K562 (cell line): ENCODE measurements at regions not wholly inside any gene's neighbourhood (a gene's known extent, or its start where the extent isn't known, plus 50 kb on each side); places are given as distances from the start of the nearest gene placed in this dataset.

Experiments
- ATAC-seq: fragments of 200-7000 bp; cut with Tn5 transposase; 3 replicates; pipeline ENCODE4 v1.9.1; 2020; ENCODE audit warnings: moderate library complexity
- BruUV-seq: library from RNA; stranded (reverse); fragments of 400-500 nt; replicated peaks from 2 replicates; lab custom pipeline; 2021; lab: Mats Ljungman, UMichigan
- CTCF ChIA-PET: fragments of 300-600 bp; formaldehyde crosslinking; extraction: SDS; loops from one replicate; lab custom pipeline; 2021; ENCODE audit warnings: low intra/inter-chr PET ratio; lab: Yijun Ruan, JAX
- POLR2A ChIA-PET: fragments of 300-600, 350-650 bp; sonication (Branson Sonifier 250); formaldehyde crosslinking; extraction: SDS; loops from one replicate; lab custom pipeline; 2021; ENCODE audit warnings: antibody characterized with exemption, inconsistent platforms; lab: Yijun Ruan, JAX
- DNase-seq, 4 experiments: peaks; one replicate each; pipeline versions ENCODE4 v3.0.0 to v3.0.0-alpha.2; 2011 to 2018; ENCODE audit warnings: low spot score in 3 of 4, mixed read lengths in 3 of 4; ENCODE audit errors: extremely low read depth in 1 of 4
- FAIRE-seq: peaks from 2 replicates; lab custom pipeline; 2011; peaks lifted over from hg19 to GRCh38; lab: Jason Lieb, UNC
- H2AFZ ChIP-seq: 2 replicates; pipeline ENCODE4 v1.6.0; 2011; ENCODE audit warnings: low read depth, low read length, control low read depth, inconsistent platforms
- H3K27ac ChIP-seq: fragments of 200-600 bp; 3 replicates; pipeline ENCODE4 v1.8.0; 2011; ENCODE audit warnings: low read depth, mild to moderate bottlenecking, control low read depth, inconsistent platforms, low read length, moderate library complexity, mixed read lengths; ENCODE audit errors: extremely low read depth
- H3K27me3 ChIP-seq, 2 experiments: fragments of 300-600 bp in 1 of 2; 2 replicates in 1 of 2; 3 replicates in 1 of 2; pipeline versions ENCODE4 v1.6.0 to v1.8.0; 2011; ENCODE audit warnings: inconsistent platforms in 2 of 2, low read length in 2 of 2, mild to moderate bottlenecking in 1 of 2, mixed read lengths in 1 of 2, moderate library complexity in 1 of 2; ENCODE audit not compliant: control insufficient read depth in 2 of 2, insufficient read depth in 2 of 2
- H3K36me3 ChIP-seq: fragments of 300-600 bp; 3 replicates; pipeline ENCODE4 v1.8.0; 2011; ENCODE audit warnings: mild to moderate bottlenecking, low read length, inconsistent platforms; ENCODE audit not compliant: control insufficient read depth, insufficient read depth
- H3K4me1 ChIP-seq, 2 experiments: fragments of 200-600 bp in 1 of 2; replicated peaks in 1 of 2; 2 replicates in 1 of 2; 3 replicates in 1 of 2; pipeline versions ENCODE4 v1.5.1 to v1.8.0; 2011; ENCODE audit warnings: inconsistent platforms in 2 of 2, low read length in 2 of 2, mild to moderate bottlenecking in 1 of 2, mixed read lengths in 1 of 2, moderate library complexity in 1 of 2; ENCODE audit not compliant: control insufficient read depth in 2 of 2, insufficient read depth in 2 of 2
- H3K4me2 ChIP-seq: 2 replicates; pipeline ENCODE4 v1.6.1; 2011; ENCODE audit warnings: low read length, control low read depth, inconsistent platforms, mixed read lengths; ENCODE audit not compliant: insufficient read depth
- H3K4me3 ChIP-seq: fragments of 200-600 bp; sonication (generic), shearing (Covaris generic); 2 replicates; pipeline ENCODE4 v1.5.1; 2016; ENCODE audit warnings: control low read depth, inconsistent platforms
- H3K79me2 ChIP-seq: fragments of 200-600 bp; 3 replicates; pipeline ENCODE4 v1.8.0; 2011; ENCODE audit warnings: low read length, inconsistent platforms; ENCODE audit not compliant: control insufficient read depth, insufficient read depth
- H3K9ac ChIP-seq, 2 experiments: 2 replicates each; pipeline versions ENCODE4 v1.6.0 to v1.6.1; 2011; ENCODE audit warnings: low read depth in 2 of 2, low read length in 2 of 2, control low read depth in 1 of 2, inconsistent platforms in 1 of 2, mild to moderate bottlenecking in 1 of 2, mixed read lengths in 1 of 2; ENCODE audit not compliant: insufficient read depth in 1 of 2
- H3K9me1 ChIP-seq: one replicate; pipeline ENCODE4 v1.6.0; 2011; ENCODE audit warnings: inconsistent platforms, mild to moderate bottlenecking, low read length, moderate library complexity; ENCODE audit not compliant: control insufficient read depth, insufficient read depth
- H3K9me3 ChIP-seq: replicated peaks from 2 replicates; pipeline ENCODE4 v1.5.1; 2011; ENCODE audit warnings: low read depth, low read length, inconsistent platforms; ENCODE audit not compliant: control insufficient read depth, insufficient read depth
- H4K20me1 ChIP-seq: replicated peaks from 2 replicates; pipeline ENCODE4 v1.6.1; 2011; ENCODE audit warnings: low read length, inconsistent platforms, mixed read lengths; ENCODE audit not compliant: control insufficient read depth, insufficient read depth
- ESRRA ChIP-seq: fragments of 450-650 bp; IDR thresholded peaks from 2 replicates; pipeline ENCODE4 v1.6.1; 2014; ENCODE audit warnings: low read depth, mild to moderate bottlenecking, moderate library complexity, borderline replicate concordance
- FOXK2 ChIP-seq, 2 experiments: fragments of 450-650 bp; IDR thresholded peaks in 1 of 2; conservative IDR thresholded peaks in 1 of 2; 2 replicates each; pipeline ENCODE4 v1.6.1; 2016; ENCODE audit warnings: low read depth in 2 of 2, mild to moderate bottlenecking in 1 of 2
- MEF2A ChIP-seq: IDR thresholded peaks from 2 replicates; pipeline ENCODE4 v1.6.1; 2011; ENCODE audit warnings: low read depth, mild to moderate bottlenecking, low read length, moderate library complexity; ENCODE audit not compliant: control insufficient read depth
- PCBP2 ChIP-seq: fragments of 200-400 bp; formaldehyde crosslinking; IDR thresholded peaks from 2 replicates; pipeline ENCODE4 v1.6.1; 2018; ENCODE audit warnings: low read length, low read depth, mild to moderate bottlenecking, moderate library complexity; ENCODE audit not compliant: poor library complexity, severe bottlenecking
- PHTF2 ChIP-seq: fragments of 250-450 bp; sonication (Bioruptor Pico); IDR thresholded peaks from 2 replicates; pipeline ENCODE4 v1.5.0; 2021; ENCODE audit warnings: mild to moderate bottlenecking
- PRPF4 ChIP-seq: fragments of 200-400 bp; formaldehyde crosslinking; IDR thresholded peaks from one replicate; pipeline ENCODE4 v1.6.1; 2017; ENCODE audit warnings: low read length, low read depth, mild to moderate bottlenecking; ENCODE audit not compliant: insufficient read depth, poor library complexity, severe bottlenecking
- RHOXF2B ChIP-seq: fragments of 250-450 bp; sonication (Bioruptor Pico); conservative IDR thresholded peaks from 2 replicates; pipeline ENCODE4 v1.5.1; 2021
- SIX5 ChIP-seq, 2 experiments: IDR thresholded peaks; 2 replicates each; pipeline ENCODE4 v1.6.1; 2011; ENCODE audit warnings: low read length in 2 of 2, borderline replicate concordance in 1 of 2, low read depth in 1 of 2, mild to moderate bottlenecking in 1 of 2, moderate library complexity in 1 of 2; ENCODE audit not compliant: insufficient read depth in 1 of 2
- SMAD4 ChIP-seq: fragments of 250-450 bp; sonication (Bioruptor Pico); conservative IDR thresholded peaks from 2 replicates; pipeline ENCODE4 v1.8.0; 2021; ENCODE audit warnings: inconsistent platforms, mild to moderate bottlenecking, moderate library complexity
- SRSF9 ChIP-seq: fragments of 200-400 bp; formaldehyde crosslinking; IDR thresholded peaks from 2 replicates; pipeline ENCODE4 v1.6.1; 2017; ENCODE audit warnings: low read depth, low read length, borderline replicate concordance
- ZBTB43 ChIP-seq: sonication (generic); formaldehyde crosslinking; IDR thresholded peaks from 2 replicates; pipeline ENCODE4 v1.8.0; 2023; ENCODE audit warnings: mild to moderate bottlenecking, missing genetic modification reagents
- ZEB2 ChIP-seq: fragments of 450-650 bp; IDR thresholded peaks from 2 replicates; pipeline ENCODE4 v1.6.1; 2016
- WGBS: fragments of 100-300 bp; shearing (Covaris generic); methylation state at CpG from one replicate; pipeline ENCODE4 v1.1.6; 2016; ENCODE audit warnings: low coverage, mixed read lengths; ENCODE audit not compliant: insufficient coverage; ENCODE audit errors: missing lambda C conversion rate; 5-methylcytosine and 5-hydroxymethylcytosine counted together
- in situ Hi-C: fragments of 300-500 bp; cut with MboI; formaldehyde crosslinking; loops from 4 replicates; pipeline ENCODE4 v1.15.0; 2018; ENCODE audit warnings: inconsistent platforms, mixed read lengths
- intact Hi-C: fragments of 100-400 bp; cut with micrococcal nuclease; formaldehyde crosslinking; loops from 2 replicates; pipeline ENCODE4 v1.14.2; 2022

DNA sequence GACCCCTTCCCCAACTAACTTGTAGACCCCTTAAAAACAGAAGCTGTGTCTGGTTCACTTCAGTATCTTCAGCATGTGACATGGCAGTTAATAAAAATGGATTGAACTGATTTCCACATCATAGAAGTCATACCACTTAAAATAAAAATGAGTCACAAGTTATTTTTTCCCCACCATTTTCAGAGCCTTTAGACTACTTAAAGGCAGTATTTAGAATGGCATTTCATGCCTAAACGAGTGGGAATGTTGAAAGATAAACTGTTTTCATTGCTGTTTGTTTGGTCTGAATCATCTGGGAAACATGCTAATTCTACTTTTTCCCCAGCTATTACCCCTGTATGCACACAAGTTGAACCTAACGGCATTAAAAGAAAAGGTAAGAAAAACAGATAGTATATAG lies 324.0 kb downstream of the RAB38 start:
- H3K4me3 ChIP-seq = no peak overlapping the region
- no peaks in the 10 kb centered on the region for H4K20me1 ChIP-seq
- intact Hi-C loops = no loop called here
- POLR2A ChIA-PET = interaction anchor here (0.8 kb wide), 1 partner anchor 102 kb away, joined by 4 read pairs; no protein-coding TSS in a partner anchor
- no peaks in the 10 kb centered on the region for H3K36me3 ChIP-seq
- no peak overlapping the region for H2AFZ ChIP-seq
- FAIRE-seq (no peak), ATAC-seq (no peak), DNase-seq (no peak)
- H3K9me1 ChIP-seq = no peaks in the 10 kb centered on the region
- no peaks in the 10 kb centered on the region for H3K27me3 ChIP-seq
- 0% methylated on average over 2 of the region's 2 CpGs for WGBS
- H3K27ac ChIP-seq = no peak overlapping the region
- in situ Hi-C loops = no loop called here
- no peaks in the 10 kb centered on the region for H3K4me1 ChIP-seq
- TF ChIP-seq ZEB2 (no peak), SMAD4 (CRISPR knock-in tag) (no peak), PRPF4 (no peak), ESRRA (no peak)
- no peak overlapping the region for H3K9ac ChIP-seq
- no peaks in the 10 kb centered on the region for H3K9me3 ChIP-seq
- H3K79me2 ChIP-seq = no peaks in the 10 kb centered on the region
- no TSS peak for BruUV-seq
- CTCF ChIA-PET = no interaction called here
- no peak overlapping the region for H3K4me2 ChIP-seq

GRCh38 chr11:87849216-87849615 lies 326.0 kb downstream of the RAB38 start:
- no peaks in the 10 kb centered on the region for H3K4me1 ChIP-seq
- H4K20me1 ChIP-seq = no peaks in the 10 kb centered on the region
- no peak for ATAC-seq
- no peaks in the 10 kb centered on the region for H3K9me3 ChIP-seq
- no peak overlapping the region for H3K9ac ChIP-seq
- in situ Hi-C loops (no loop called here), intact Hi-C loops (no loop called here)
- 0% methylated on average over 2 of the region's 2 CpGs for WGBS
- no peak for DNase-seq
- no peaks in the 10 kb centered on the region for H3K36me3 ChIP-seq
- no peak for FAIRE-seq
- H3K79me2 ChIP-seq = no peaks in the 10 kb centered on the region
- H3K4me3 ChIP-seq = no peak overlapping the region
- H3K27ac ChIP-seq = no peak overlapping the region
- no peak overlapping the region for H3K4me2 ChIP-seq
- ChIA-PET CTCF (no interaction called here), POLR2A (no interaction called here)
- H3K9me1 ChIP-seq = no peaks in the 10 kb centered on the region
- no peaks in the 10 kb centered on the region for H3K27me3 ChIP-seq
- no peak overlapping the region for H2AFZ ChIP-seq
- no TSS peak for BruUV-seq
- TF ChIP-seq PCBP2 (no peak), RHOXF2B (no peak), MEF2A (no peak), SIX5 (IDR thresholded peaks at IDR 0.05; ENCODE audit: borderline replicate concordance in 1 of 2, insufficient read depth in 1 of 2, low read depth in 1 of 2, low read length in 2 of 2) (no peak), PHTF2 (no peak), SRSF9 (no peak), ZBTB43 (no peak), FOXK2 (conservative IDR thresholded peaks at IDR 0.05 in 1 of 2, IDR thresholded peaks at IDR 0.05 in 1 of 2; ENCODE audit: low read depth in 2 of 2) (no peak)
